NCI-H187 treated with DMSO at 0.1 percent for 48 hours (cell line): ENCODE measurements at regions not wholly inside any gene's neighbourhood (a gene's known extent, or its start where the extent isn't known, plus 50 kb on each side); places are given as distances from the start of the nearest gene placed in this dataset.

Source experiments
- DNase-seq: peaks from one replicate; lab custom pipeline; 2025; lab: John Stamatoyannopoulos, UW

- DNase-seq, result no peak
Observed at GRCh38 chr6:167581637-167582036, 245.1 kb upstream of the AFDN start.

- no peak for DNase-seq
Observed at GRCh38 chr6:167583412-167583811, 243.3 kb upstream of the AFDN start.

- no peak for DNase-seq
Observed at GRCh38 chr6:167588181-167588919, 238.4 kb upstream of the AFDN start.

GRCh38 chr6:167588920-167589614, 237.6 kb upstream of the AFDN start:
- DNase-seq, result no peak

GRCh38 chr6:167589615-167589940, 237.1 kb upstream of the AFDN start:
- DNase-seq, result no peak

- DNase-seq, result no peak
Observed at GRCh38 chr6:167590193-167590592, 236.5 kb upstream of the AFDN start.
